H1 (cell line): ENCODE measurements at regions not wholly inside any gene's neighbourhood (a gene's known extent, or its start where the extent isn't known, plus 50 kb on each side); places are given as distances from the start of the nearest gene placed in this dataset.

Experiments
- CTCF ChIA-PET: fragments of 300-600 bp; sonication (Branson Sonifier 250); formaldehyde crosslinking; loops from one replicate; lab custom pipeline; 2021; ENCODE audit not compliant: partially characterized antibody; lab: Charles Lee
- POLR2A ChIA-PET: fragments of 300-600 bp; sonication (Branson Sonifier 250); formaldehyde crosslinking; loops from one replicate; lab custom pipeline; 2021; ENCODE audit warnings: inconsistent platforms; ENCODE audit not compliant: partially characterized antibody; lab: Charles Lee
- DNase-seq, 2 experiments: peaks; one replicate each; pipeline versions ENCODE4 v3.0.0 to v3.0.0-alpha.2; 2010 to 2022; ENCODE audit warnings: low spot score in 2 of 2, low read depth in 1 of 2, mixed read lengths in 1 of 2
- FAIRE-seq: peaks from 2 replicates; lab custom pipeline; 2011; peaks lifted over from hg19 to GRCh38; lab: Jason Lieb, UNC
- H2AFZ ChIP-seq: 2 replicates; pipeline ENCODE4 v1.8.1; 2012; ENCODE audit warnings: low read length, inconsistent platforms
- H2AK5ac ChIP-seq: 2 replicates; pipeline ENCODE4 v1.6.1; 2013; ENCODE audit warnings: low read depth, low read length
- H2BK120ac ChIP-seq: replicated peaks from 2 replicates; pipeline ENCODE3; 2013; ENCODE audit warnings: low read depth, low read length, inconsistent platforms
- H2BK12ac ChIP-seq: 2 replicates; pipeline ENCODE4 v1.6.1; 2013; ENCODE audit warnings: low read depth, low read length
- H2BK15ac ChIP-seq: 2 replicates; pipeline ENCODE4 v1.6.1; 2013; ENCODE audit warnings: low read length
- H2BK20ac ChIP-seq: 2 replicates; pipeline ENCODE4 v1.6.1; 2013; ENCODE audit warnings: low read length
- H2BK5ac ChIP-seq: 2 replicates; pipeline ENCODE4 v1.6.1; 2013; ENCODE audit warnings: low read depth, low read length
- H3K14ac ChIP-seq: 2 replicates; pipeline ENCODE4 v1.6.1; 2013; ENCODE audit warnings: inconsistent platforms; ENCODE audit not compliant: insufficient read length
- H3K18ac ChIP-seq: 2 replicates; pipeline ENCODE4 v1.6.1; 2013; ENCODE audit warnings: low read length; ENCODE audit errors: extremely low read depth
- H3K23ac ChIP-seq: 2 replicates; pipeline ENCODE4 v1.6.1; 2013; ENCODE audit warnings: inconsistent platforms; ENCODE audit not compliant: insufficient read length
- H3K23me2 ChIP-seq: 2 replicates; pipeline ENCODE4 v1.6.1; 2013; ENCODE audit warnings: low read depth, low read length
- H3K27ac ChIP-seq: 2 replicates; pipeline ENCODE4 v1.6.1; 2011; ENCODE audit warnings: low read depth, low read length, inconsistent platforms
- H3K27me3 ChIP-seq, 4 experiments: replicated peaks in 1 of 4; 1 replicate in 1 of 4; 2 replicates in 3 of 4; pipeline versions ENCODE4 v1.6.1 to v1.8.1; 2011 to 2013; ENCODE audit warnings: low read length in 3 of 4, mild to moderate bottlenecking in 3 of 4, inconsistent platforms in 2 of 4, mixed read lengths in 2 of 4, moderate library complexity in 1 of 4; ENCODE audit not compliant: control insufficient read depth in 3 of 4, insufficient read depth in 3 of 4; ENCODE audit errors: extremely low read depth in 1 of 4
- H3K36me3 ChIP-seq, 4 experiments: 2 replicates each; pipeline versions ENCODE4 v1.6.1 to v1.8.1; 2011 to 2013; ENCODE audit warnings: mild to moderate bottlenecking in 4 of 4, low read length in 3 of 4, moderate library complexity in 2 of 4, control low read depth in 1 of 4, inconsistent platforms in 1 of 4; ENCODE audit not compliant: insufficient read depth in 4 of 4, control insufficient read depth in 2 of 4
- H3K4ac ChIP-seq: replicated peaks from 2 replicates; pipeline ENCODE3; 2013; ENCODE audit warnings: low read length, low read depth, mixed read lengths, inconsistent platforms; ENCODE audit not compliant: insufficient read length
- H3K4me1 ChIP-seq, 4 experiments: replicated peaks in 1 of 4; 1 replicate in 1 of 4; 2 replicates in 3 of 4; pipeline versions ENCODE4 v1.6.1 to v1.8.1; 2011 to 2013; ENCODE audit warnings: low read length in 3 of 4, inconsistent platforms in 2 of 4, mixed read lengths in 1 of 4; ENCODE audit not compliant: insufficient read depth in 4 of 4, control insufficient read depth in 3 of 4
- H3K4me2 ChIP-seq, 2 experiments: 2 replicates each; pipeline versions ENCODE4 v1.6.1 to v1.8.1; 2011 to 2013; ENCODE audit warnings: low read depth in 2 of 2, low read length in 2 of 2, control low read depth in 1 of 2, inconsistent platforms in 1 of 2, mild to moderate bottlenecking in 1 of 2; ENCODE audit not compliant: insufficient read depth in 1 of 2
- H3K4me3 ChIP-seq, 4 experiments: fragments of 200-600, 300-600 bp in 1 of 4; sonication (generic), shearing (Covaris generic), sonication (Bioruptor Twin) in 1 of 4; 2 replicates each; pipeline versions ENCODE4 v1.5.1 to v1.8.1; 2011 to 2016; ENCODE audit warnings: low read length in 4 of 4, low read depth in 3 of 4, control low read depth in 2 of 4, inconsistent platforms in 2 of 4, mild to moderate bottlenecking in 2 of 4, mixed read lengths in 1 of 4, moderate library complexity in 1 of 4; ENCODE audit not compliant: insufficient read depth in 2 of 4; ENCODE audit errors: extremely low read depth in 1 of 4
- H3K56ac ChIP-seq: replicated peaks from 2 replicates; pipeline ENCODE3; 2013; ENCODE audit warnings: low read depth, mild to moderate bottlenecking, mixed read lengths, low read length, inconsistent platforms; ENCODE audit not compliant: insufficient read length
- H3K79me1 ChIP-seq: 2 replicates; pipeline ENCODE4 v1.6.1; 2013; ENCODE audit warnings: low read depth, low read length, control low read depth
- H3K79me2 ChIP-seq, 2 experiments: 2 replicates each; pipeline versions ENCODE4 v1.6.1 to v1.8.1; 2012 to 2013; ENCODE audit warnings: low read length in 2 of 2, mild to moderate bottlenecking in 2 of 2, inconsistent platforms in 1 of 2; ENCODE audit not compliant: insufficient read depth in 2 of 2, control insufficient read depth in 1 of 2
- H3K9ac ChIP-seq, 4 experiments: replicated peaks in 1 of 4; 1 replicate in 1 of 4; 2 replicates in 3 of 4; pipeline versions ENCODE4 v1.6.1 to v1.8.1; 2011 to 2013; ENCODE audit warnings: low read depth in 3 of 4, low read length in 3 of 4, control low read depth in 2 of 4, mild to moderate bottlenecking in 2 of 4, moderate library complexity in 2 of 4, inconsistent platforms in 1 of 4; ENCODE audit errors: extremely low read depth in 1 of 4
- H3K9me3 ChIP-seq, 2 experiments: 2 replicates each; pipeline versions ENCODE4 v1.6.1 to v1.8.1; 2012 to 2013; ENCODE audit warnings: mild to moderate bottlenecking in 2 of 2, moderate library complexity in 2 of 2, control low read depth in 1 of 2, inconsistent platforms in 1 of 2, low read depth in 1 of 2, low read length in 1 of 2, mixed read lengths in 1 of 2; ENCODE audit not compliant: insufficient read depth in 2 of 2
- H4K20me1 ChIP-seq, 2 experiments: replicated peaks in 1 of 2; 2 replicates each; pipeline versions ENCODE3 to v1.8.1; 2011 to 2013; ENCODE audit warnings: inconsistent platforms in 2 of 2, low read length in 2 of 2, mild to moderate bottlenecking in 1 of 2; ENCODE audit not compliant: insufficient read depth in 2 of 2, control insufficient read depth in 1 of 2
- H4K5ac ChIP-seq: 2 replicates; pipeline ENCODE4 v1.6.1; 2013; ENCODE audit warnings: low read length, low read depth, mixed read lengths, inconsistent platforms; ENCODE audit not compliant: insufficient read length
- H4K8ac ChIP-seq: 2 replicates; pipeline ENCODE4 v1.8.0; 2013; ENCODE audit warnings: mild to moderate bottlenecking, moderate library complexity, low read length, inconsistent platforms; ENCODE audit not compliant: insufficient read depth; ENCODE audit errors: extremely low read depth
- H4K91ac ChIP-seq: replicated peaks from 2 replicates; pipeline ENCODE3; 2013; ENCODE audit warnings: low read length, mixed read lengths, inconsistent platforms; ENCODE audit not compliant: insufficient read length
- GABPA ChIP-seq: IDR thresholded peaks from 2 replicates; pipeline ENCODE4 v1.6.1; 2011; ENCODE audit warnings: mild to moderate bottlenecking, low read length, moderate library complexity, borderline replicate concordance; ENCODE audit not compliant: insufficient read depth
- YY1 ChIP-seq: IDR thresholded peaks from 2 replicates; pipeline ENCODE4 v1.6.1; 2011; ENCODE audit warnings: low read depth, mild to moderate bottlenecking, low read length
- WGBS, 2 experiments: shearing (Covaris generic) in 1 of 2; methylation state at CpG; one replicate each; pipeline versions ENCODE4 v1.1.6 to v1.1.7; 2013 to 2015; ENCODE audit warnings: low lambda C conversion rate in 2 of 2, mixed read lengths in 2 of 2, inconsistent platforms in 1 of 2, low coverage in 1 of 2, missing lambda C conversion rate in 1 of 2; ENCODE audit not compliant: insufficient replicate concordance in 2 of 2, insufficient coverage in 1 of 2, insufficient read length in 1 of 2; ENCODE audit errors: extremely low coverage in 1 of 2, missing lambda C conversion rate in 1 of 2; 5-methylcytosine and 5-hydroxymethylcytosine counted together

GRCh38 chr17:12320286-12320685 is 299.6 kb downstream of the MAP2K4 start:
- TF ChIP-seq GABPA = no peak
- TF ChIP-seq YY1 = no peak

More at GRCh38 chr17:12320286-12320685, 299.6 kb downstream of the MAP2K4 start:
- H3K79me1 ChIP-seq = no peaks in the 10 kb centered on the region
- 97% methylated on average over 4 of the region's 4 CpGs; no CpG with 5 or more reads in 1 of the 2 experiments for WGBS, 2 experiments
- ChIA-PET POLR2A (no interaction called here), CTCF (no interaction called here)
- H3K27ac ChIP-seq = no peak overlapping the region
- no peak overlapping the region for H3K4me2 ChIP-seq
- no peaks in the 10 kb centered on the region for H3K9me3 ChIP-seq
- H3K56ac ChIP-seq = no peak overlapping the region
- no peak overlapping the region for H2BK120ac ChIP-seq
- H3K4ac ChIP-seq = no peak overlapping the region
- no peaks in the 10 kb centered on the region for H3K79me2 ChIP-seq
- no peak overlapping the region for H3K14ac ChIP-seq
- H3K36me3 ChIP-seq = no peaks in the 10 kb centered on the region
- H4K91ac ChIP-seq = no peak overlapping the region
- H2BK15ac ChIP-seq = no peak overlapping the region
- H4K5ac ChIP-seq = no peak overlapping the region
- no peak overlapping the region for H2BK12ac ChIP-seq
- H2AFZ ChIP-seq = no peak overlapping the region
- no peak overlapping the region for H3K23ac ChIP-seq
- DNase-seq (no peak), FAIRE-seq (no peak)
- no peaks in the 10 kb centered on the region for H3K23me2 ChIP-seq
- H3K9ac ChIP-seq = no peak overlapping the region
- no peak overlapping the region for H2BK5ac ChIP-seq
- no peaks in the 10 kb centered on the region for H3K27me3 ChIP-seq
- H2AK5ac ChIP-seq = no peak overlapping the region
- no peak overlapping the region for H2BK20ac ChIP-seq
- H4K8ac ChIP-seq = no peak overlapping the region
- no peaks in the 10 kb centered on the region for H3K4me1 ChIP-seq
- H4K20me1 ChIP-seq = no peaks in the 10 kb centered on the region
- H3K4me3 ChIP-seq = no peak overlapping the region
- H3K18ac ChIP-seq = no peak overlapping the region
